ENCODE measurements at regions not wholly inside any gene's neighbourhood (a gene's known extent, or its start where the extent isn't known, plus 50 kb on each side); places are given as distances from the start of the nearest gene placed in this dataset.
A peak's percentile ranks its signal among the peaks of the same experiment; 100 is the strongest.

GRCh38 chr14:89029961-89030694 lies 205.7 kb downstream of the TTC8 start:
- Mint-ChIP-seq H3K4me1 (peaks cover 5 to 13% (median 9%) of the 10 kb centered on the region in 4 donors), H3K9me3 (peaks cover 0 to 14% (median 0%) of the 10 kb centered on the region in 8 donors), H3K27me3 (peaks cover 23 to 31% of the 10 kb centered on the region in 2 donors), H3K36me3 (no peaks in the 10 kb centered on the region), H3K4me3 (no peak overlapping the region), H3K27ac (no peak overlapping the region)
- Histone ChIP-seq H3K36me3 (ENCODE audit: insufficient read depth, low read length) (no peaks in the 10 kb centered on the region), H3K9me3 (ENCODE audit: control insufficient read depth in 1 of 2, low read length in 2 of 2) (no peaks in the 10 kb centered on the region), H3K4me3 (ENCODE audit: low read length in 2 of 2) (no peak overlapping the region), H3K4me1 (ENCODE audit: insufficient read depth, low read length) (peaks cover 11% of the 10 kb centered on the region), H3K27ac (ENCODE audit: low read depth, low read length) (no peak overlapping the region), H3K27me3 (ENCODE audit: insufficient read depth, low read length) (peaks cover 15% of the 10 kb centered on the region)
- ChIA-PET POLR2A (ENCODE audit: partially characterized antibody) (no interaction called here), CTCF (ENCODE audit: partially characterized antibody) (interaction anchor here (0.6 to 4.4 kb wide), 3 partner anchors 11 to 882 kb away, joined by 3 to 37 read pairs (median 6); no protein-coding TSS in a partner anchor)
- intact Hi-C loops (cut with micrococcal nuclease) = loop anchor here (5.0 kb wide), 1 partner anchor 737 kb away; no protein-coding TSS in a partner anchor
- DNase-seq = no peak

GRCh38 chr14:89030921-89031320 lies 206.5 kb downstream of the TTC8 start:
- Mint-ChIP-seq H3K4me3 (no peak overlapping the region), H3K9me3 (peaks cover 0 to 14% (median 0%) of the 10 kb centered on the region in 8 donors), H3K4me1 (peaks cover 5 to 13% (median 9%) of the 10 kb centered on the region in 4 donors), H3K36me3 (no peaks in the 10 kb centered on the region), H3K27ac (no peak overlapping the region), H3K27me3 (peaks cover 23 to 30% of the 10 kb centered on the region in 2 donors)
- Histone ChIP-seq H3K27me3 (ENCODE audit: insufficient read depth, low read length) (peaks cover 17% of the 10 kb centered on the region), H3K4me3 (ENCODE audit: low read length in 2 of 2) (no peak overlapping the region), H3K27ac (ENCODE audit: low read depth, low read length) (no peak overlapping the region), H3K36me3 (ENCODE audit: insufficient read depth, low read length) (no peaks in the 10 kb centered on the region), H3K9me3 (ENCODE audit: control insufficient read depth in 1 of 2, low read length in 2 of 2) (no peaks in the 10 kb centered on the region), H3K4me1 (ENCODE audit: insufficient read depth, low read length) (peaks cover 11% of the 10 kb centered on the region)
- CTCF ChIA-PET (ENCODE audit: partially characterized antibody) = interaction anchor here (0.6 to 1.3 kb wide), 2 partner anchors 10 to 383 kb away, joined by 3 to 6 read pairs; no protein-coding TSS in a partner anchor
- no peak for DNase-seq
- intact Hi-C loops (cut with micrococcal nuclease) = no loop called here
- POLR2A ChIA-PET (ENCODE audit: partially characterized antibody) = no interaction called here

- Histone ChIP-seq H3K9me3 (ENCODE audit: control insufficient read depth in 1 of 2, low read length in 2 of 2) (no peaks in the 10 kb centered on the region), H3K4me3 (ENCODE audit: low read length in 2 of 2) (no peak overlapping the region), H3K4me1 (ENCODE audit: insufficient read depth, low read length) (peaks cover 6% of the 10 kb centered on the region), H3K27ac (ENCODE audit: low read depth, low read length) (no peak overlapping the region), H3K36me3 (ENCODE audit: insufficient read depth, low read length) (no peaks in the 10 kb centered on the region), H3K27me3 (ENCODE audit: insufficient read depth, low read length) (peaks cover 13% of the 10 kb centered on the region)
- H3K27me3 Mint-ChIP-seq = peaks cover 27 to 32% of the 10 kb centered on the region in 2 donors
- no peak for DNase-seq
- no peaks in the 10 kb centered on the region for H3K36me3 Mint-ChIP-seq
- intact Hi-C loops (cut with micrococcal nuclease) = no loop called here
- CTCF ChIA-PET (ENCODE audit: partially characterized antibody) = no interaction called here
- H3K4me3 Mint-ChIP-seq = no peak overlapping the region
- H3K4me1 Mint-ChIP-seq = peaks cover 5 to 13% (median 9%) of the 10 kb centered on the region in 4 donors
- peaks cover 0 to 14% (median 0%) of the 10 kb centered on the region in 8 donors for H3K9me3 Mint-ChIP-seq
- POLR2A ChIA-PET (ENCODE audit: partially characterized antibody) = no interaction called here
- no peak overlapping the region for H3K27ac Mint-ChIP-seq
Measured at GRCh38 chr14:89032086-89032649, 207.7 kb downstream of the TTC8 start.

GRCh38 chr14:89033756-89034155 lies 209.3 kb downstream of the TTC8 start:
- no peaks in the 10 kb centered on the region for H3K36me3 ChIP-seq (ENCODE audit: insufficient read depth, low read length)
- ChIA-PET POLR2A (ENCODE audit: partially characterized antibody) (no interaction called here), CTCF (ENCODE audit: partially characterized antibody) (interaction anchor here (0.9 kb wide), 1 partner anchor 882 kb away, joined by 3 read pairs; no protein-coding TSS in a partner anchor)
- H3K4me1 ChIP-seq (ENCODE audit: insufficient read depth, low read length) = no peaks in the 10 kb centered on the region
- intact Hi-C loops (cut with micrococcal nuclease) = no loop called here
- peaks cover 5% of the 10 kb centered on the region for H3K27me3 ChIP-seq (ENCODE audit: insufficient read depth, low read length)
- Mint-ChIP-seq H3K27ac (no peak overlapping the region), H3K27me3 (peaks cover 22 to 27% of the 10 kb centered on the region in 2 donors), H3K4me3 (no peak overlapping the region), H3K9me3 (peaks cover 0 to 7% (median 0%) of the 10 kb centered on the region in 8 donors), H3K36me3 (no peaks in the 10 kb centered on the region), H3K4me1 (peaks cover 0 to under 1% (median 0%) of the 10 kb centered on the region in 4 donors)
- DNase-seq = no peak
- H3K27ac ChIP-seq (ENCODE audit: low read depth, low read length) = no peak overlapping the region
- H3K4me3 ChIP-seq (ENCODE audit: low read length in 2 of 2) = no peak overlapping the region
- no peaks in the 10 kb centered on the region for H3K9me3 ChIP-seq (ENCODE audit: control insufficient read depth in 1 of 2, low read length in 2 of 2)

GRCh38 chr14:89036371-89036770 lies 211.9 kb downstream of the TTC8 start:
- intact Hi-C loops (cut with micrococcal nuclease) = no loop called here
- Histone ChIP-seq H3K4me1 (ENCODE audit: insufficient read depth, low read length) (peaks cover 11% of the 10 kb centered on the region), H3K27ac (ENCODE audit: low read depth, low read length) (no peak overlapping the region), H3K27me3 (ENCODE audit: insufficient read depth, low read length) (peaks cover 5% of the 10 kb centered on the region), H3K4me3 (ENCODE audit: low read length in 2 of 2) (no peak overlapping the region), H3K36me3 (ENCODE audit: insufficient read depth, low read length) (no peaks in the 10 kb centered on the region), H3K9me3 (ENCODE audit: control insufficient read depth in 1 of 2, low read length in 2 of 2) (no peaks in the 10 kb centered on the region)
- peaks cover 14 to 22% of the 10 kb centered on the region in 2 donors for H3K27me3 Mint-ChIP-seq
- H3K4me1 Mint-ChIP-seq = peaks cover 4 to 9% (median 6%) of the 10 kb centered on the region in 4 donors
- H3K36me3 Mint-ChIP-seq = no peaks in the 10 kb centered on the region
- no peak for DNase-seq
- H3K4me3 Mint-ChIP-seq = peak overlapping the region in 1 of 8 donors; percentile 12
- POLR2A ChIA-PET (ENCODE audit: partially characterized antibody) = no interaction called here
- H3K9me3 Mint-ChIP-seq = peaks cover 0 to 2% (median 0%) of the 10 kb centered on the region in 8 donors
- no peak overlapping the region for H3K27ac Mint-ChIP-seq
- CTCF ChIA-PET (ENCODE audit: partially characterized antibody) = interaction anchor here (1.1 to 1.2 kb wide), 2 partner anchors 9 to 879 kb away, joined by 5 read pairs; no protein-coding TSS in a partner anchor

- CTCF ChIA-PET (ENCODE audit: partially characterized antibody) = no interaction called here
- no peak for DNase-seq
Measured at GRCh38 chr14:89037065-89037464, 212.6 kb downstream of the TTC8 start.

GRCh38 chr14:89040080-89040459 lies 215.6 kb downstream of the TTC8 start:
- no peaks in the 10 kb centered on the region for H3K36me3 ChIP-seq (ENCODE audit: insufficient read depth, low read length)
- Mint-ChIP-seq H3K36me3 (no peaks in the 10 kb centered on the region), H3K27ac (no peak overlapping the region), H3K27me3 (peaks cover 17% of the 10 kb centered on the region in 2 donors), H3K4me3 (peak overlapping the region in 6 of 8 donors; percentile 17 to 85 (median 68)), H3K9me3 (peaks cover 0 to 10% (median 3%) of the 10 kb centered on the region in 8 donors), H3K4me1 (peaks cover 4 to 9% (median 7%) of the 10 kb centered on the region in 4 donors)
- DNase-seq = no peak
- H3K4me1 ChIP-seq (ENCODE audit: insufficient read depth, low read length) = peaks cover 11% of the 10 kb centered on the region
- ChIA-PET POLR2A (ENCODE audit: partially characterized antibody) (no interaction called here), CTCF (ENCODE audit: partially characterized antibody) (interaction anchor here (0.8 to 4.3 kb wide), 9 partner anchors 12 to 874 kb away, joined by 3 to 31 read pairs (median 6); no protein-coding TSS in a partner anchor)
- peaks cover 5% of the 10 kb centered on the region for H3K27me3 ChIP-seq (ENCODE audit: insufficient read depth, low read length)
- no peak overlapping the region for H3K4me3 ChIP-seq (ENCODE audit: low read length in 2 of 2)
- H3K9me3 ChIP-seq (ENCODE audit: control insufficient read depth in 1 of 2, low read length in 2 of 2) = no peaks in the 10 kb centered on the region
- H3K27ac ChIP-seq (ENCODE audit: low read depth, low read length) = no peak overlapping the region
- intact Hi-C loops (cut with micrococcal nuclease) = loop anchor here (1.0 kb wide), 3 partner anchors 137 to 875 kb away; no protein-coding TSS in a partner anchor

More at GRCh38 chr14:89037065-89037464, 212.6 kb downstream of the TTC8 start:
- Histone ChIP-seq H3K9me3 (ENCODE audit: control insufficient read depth in 1 of 2, low read length in 2 of 2) (no peaks in the 10 kb centered on the region), H3K27me3 (ENCODE audit: insufficient read depth, low read length) (peaks cover 5% of the 10 kb centered on the region), H3K4me1 (ENCODE audit: insufficient read depth, low read length) (peaks cover 11% of the 10 kb centered on the region), H3K36me3 (ENCODE audit: insufficient read depth, low read length) (no peaks in the 10 kb centered on the region), H3K4me3 (ENCODE audit: low read length in 2 of 2) (no peak overlapping the region), H3K27ac (ENCODE audit: low read depth, low read length) (no peak overlapping the region)
- POLR2A ChIA-PET (ENCODE audit: partially characterized antibody) = no interaction called here
- Mint-ChIP-seq H3K4me3 (no peak overlapping the region), H3K36me3 (no peaks in the 10 kb centered on the region), H3K9me3 (peaks cover 0 to 2% (median 0%) of the 10 kb centered on the region in 8 donors), H3K27me3 (peaks cover 14 to 21% of the 10 kb centered on the region in 2 donors), H3K27ac (peak overlapping the region in 1 of 7 donors; percentile 16), H3K4me1 (peaks cover 4 to 9% (median 7%) of the 10 kb centered on the region in 4 donors)
- intact Hi-C loops (cut with micrococcal nuclease) = no loop called here
